HFFc6 (cell line): ENCODE measurements at regions not wholly inside any gene's neighbourhood (a gene's known extent, or its start where the extent isn't known, plus 50 kb on each side); places are given as distances from the start of the nearest gene placed in this dataset.

ENCODE experiments used
- DNase-seq: peaks from one replicate; pipeline ENCODE4 v3.0.0-alpha.2; 2018
- H3K27ac Mint-ChIP-seq: 2 replicates; pipeline ENCODE4 v1.8.0; 2020; ENCODE audit warnings: mild to moderate bottlenecking, mixed read lengths
- H3K27me3 Mint-ChIP-seq: 2 replicates; pipeline ENCODE4 v1.8.0; 2021; ENCODE audit warnings: mild to moderate bottlenecking, moderate library complexity, mixed read lengths; ENCODE audit not compliant: insufficient read depth
- H3K36me3 Mint-ChIP-seq: 2 replicates; pipeline ENCODE4 v1.8.0; 2021; ENCODE audit warnings: low read depth, mixed read lengths
- H3K4me1 Mint-ChIP-seq: 2 replicates; pipeline ENCODE4 v1.8.0; 2020; ENCODE audit warnings: low read depth, mixed read lengths
- H3K4me3 Mint-ChIP-seq: 2 replicates; pipeline ENCODE4 v1.8.0; 2020; ENCODE audit warnings: mild to moderate bottlenecking, moderate library complexity, mixed read lengths
- H3K9me3 Mint-ChIP-seq: 2 replicates; pipeline ENCODE4 v1.8.0; 2020; ENCODE audit warnings: mild to moderate bottlenecking, mixed read lengths
- TF ChIP-seq, protein P1 (sequence below): fragments of 200-600 bp; sonication (generic); IDR thresholded peaks from 2 replicates; pipeline ENCODE4 v1.5.0; 2021; ENCODE audit warnings: antibody characterized with exemption, mild to moderate bottlenecking

DNA sequence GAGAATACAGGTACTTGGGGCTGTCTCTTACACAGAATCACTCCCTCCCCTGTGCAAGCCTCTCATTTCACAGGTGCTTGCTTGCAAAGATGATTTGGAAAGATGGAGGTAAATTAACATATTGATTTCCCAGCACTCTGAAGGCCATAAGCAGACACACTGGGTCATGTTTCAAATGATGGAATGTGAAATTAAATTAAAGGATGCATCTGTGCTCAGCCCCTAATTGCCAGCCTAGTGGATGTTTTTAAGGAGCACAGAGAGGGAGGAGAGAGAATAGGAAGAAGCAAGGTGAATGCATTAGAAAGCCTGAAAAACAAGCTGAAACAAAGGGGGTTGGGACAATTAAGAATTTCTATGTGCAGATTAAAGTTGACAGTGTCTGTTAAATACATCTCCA lies 96.1 kb upstream of the GRIP1 start:
- TF ChIP-seq, protein P1, sequence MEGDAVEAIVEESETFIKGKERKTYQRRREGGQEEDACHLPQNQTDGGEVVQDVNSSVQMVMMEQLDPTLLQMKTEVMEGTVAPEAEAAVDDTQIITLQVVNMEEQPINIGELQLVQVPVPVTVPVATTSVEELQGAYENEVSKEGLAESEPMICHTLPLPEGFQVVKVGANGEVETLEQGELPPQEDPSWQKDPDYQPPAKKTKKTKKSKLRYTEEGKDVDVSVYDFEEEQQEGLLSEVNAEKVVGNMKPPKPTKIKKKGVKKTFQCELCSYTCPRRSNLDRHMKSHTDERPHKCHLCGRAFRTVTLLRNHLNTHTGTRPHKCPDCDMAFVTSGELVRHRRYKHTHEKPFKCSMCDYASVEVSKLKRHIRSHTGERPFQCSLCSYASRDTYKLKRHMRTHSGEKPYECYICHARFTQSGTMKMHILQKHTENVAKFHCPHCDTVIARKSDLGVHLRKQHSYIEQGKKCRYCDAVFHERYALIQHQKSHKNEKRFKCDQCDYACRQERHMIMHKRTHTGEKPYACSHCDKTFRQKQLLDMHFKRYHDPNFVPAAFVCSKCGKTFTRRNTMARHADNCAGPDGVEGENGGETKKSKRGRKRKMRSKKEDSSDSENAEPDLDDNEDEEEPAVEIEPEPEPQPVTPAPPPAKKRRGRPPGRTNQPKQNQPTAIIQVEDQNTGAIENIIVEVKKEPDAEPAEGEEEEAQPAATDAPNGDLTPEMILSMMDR, result no peak
- H3K4me1 Mint-ChIP-seq, result no peaks in the 10 kb centered on the region
- no peak overlapping the region for H3K27ac Mint-ChIP-seq
- peaks cover 1% of the 10 kb centered on the region; the same call in 1 of the 2 replicates for H3K27me3 Mint-ChIP-seq
- no peaks in the 10 kb centered on the region; the same call in 1 of the 2 replicates for H3K36me3 Mint-ChIP-seq
- H3K4me3 Mint-ChIP-seq, result no peak overlapping the region
- peaks cover 35% of the 10 kb centered on the region for H3K9me3 Mint-ChIP-seq
- DNase-seq, result no peak

- Mint-ChIP-seq H3K4me3 (no peak overlapping the region), H3K36me3 (no peaks in the 10 kb centered on the region; the same call in 1 of the 2 replicates)
- no peak for DNase-seq
These were observed 97.0 kb upstream of the GRIP1 start for GRCh38 chr12:66775871-66776270.

GRCh38 chr12:66776974-66777373 lies 98.1 kb upstream of the GRIP1 start:
- H3K4me1 Mint-ChIP-seq, result no peaks in the 10 kb centered on the region
- no peaks in the 10 kb centered on the region; the same call in 1 of the 2 replicates for H3K36me3 Mint-ChIP-seq
- no peak for DNase-seq
- H3K4me3 Mint-ChIP-seq, result no peak overlapping the region
- TF ChIP-seq, protein P1, result no peak
- no peaks in the 10 kb centered on the region for H3K27me3 Mint-ChIP-seq
- H3K27ac Mint-ChIP-seq, result no peak overlapping the region
- H3K9me3 Mint-ChIP-seq, result peaks cover 32% of the 10 kb centered on the region

More at GRCh38 chr12:66775871-66776270, 97.0 kb upstream of the GRIP1 start:
- no peak overlapping the region for H3K27ac Mint-ChIP-seq
- H3K4me1 Mint-ChIP-seq, result no peaks in the 10 kb centered on the region
- peaks cover 41% of the 10 kb centered on the region for H3K9me3 Mint-ChIP-seq
- H3K27me3 Mint-ChIP-seq, result no peaks in the 10 kb centered on the region
- TF ChIP-seq, protein P1, result no peak

DNA sequence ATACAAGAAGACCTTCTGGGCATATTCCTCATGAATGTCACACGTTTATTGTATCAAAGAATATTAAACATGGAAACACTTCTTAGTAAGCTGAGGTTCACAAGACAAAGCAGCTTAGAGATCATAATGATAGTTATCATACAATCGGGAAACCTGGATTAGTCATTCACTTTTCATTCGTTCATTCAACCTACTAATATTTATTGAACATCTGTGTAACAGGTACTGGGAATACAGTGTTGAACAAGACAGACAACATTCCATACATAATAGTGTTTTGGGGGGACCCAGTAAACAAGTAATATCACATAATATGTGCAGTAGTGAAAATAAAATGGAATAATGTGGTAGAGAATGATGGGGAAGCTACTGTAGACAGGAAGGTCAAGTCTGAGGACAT lies 100.6 kb upstream of the GRIP1 start:
- H3K27ac Mint-ChIP-seq, result no peak overlapping the region
- no peak for DNase-seq

GRCh38 chr12:66786531-66787308 lies 107.8 kb upstream of the GRIP1 start:
- no peak overlapping the region for H3K27ac Mint-ChIP-seq
- H3K9me3 Mint-ChIP-seq, result peaks cover 9% of the 10 kb centered on the region
- H3K27me3 Mint-ChIP-seq, result no peaks in the 10 kb centered on the region
- H3K4me1 Mint-ChIP-seq, result no peaks in the 10 kb centered on the region
- no peaks in the 10 kb centered on the region for H3K36me3 Mint-ChIP-seq
- no peak overlapping the region for H3K4me3 Mint-ChIP-seq
- TF ChIP-seq, protein P1, result no peak
- no peak for DNase-seq

More for the DNA sequence above, 100.6 kb upstream of the GRIP1 start:
- Mint-ChIP-seq H3K4me1 (no peaks in the 10 kb centered on the region), H3K36me3 (no peaks in the 10 kb centered on the region; the same call in 1 of the 2 replicates), H3K27me3 (no peaks in the 10 kb centered on the region), H3K9me3 (peaks cover 26% of the 10 kb centered on the region), H3K4me3 (no peak overlapping the region)
- TF ChIP-seq, protein P1, result no peak
